Adrenal gland (tissue), 9 donors: ENCODE measurements at regions not wholly inside any gene's neighbourhood (a gene's known extent, or its start where the extent isn't known, plus 50 kb on each side); places are given as distances from the start of the nearest gene placed in this dataset.
A peak's percentile ranks its signal among the peaks of the same experiment; 100 is the strongest.

Experiments
- DNase-seq, 7 donors: peaks; one replicate each; pipeline ENCODE4 v3.0.0-alpha.2; 2019 to 2020
- H3K27ac ChIP-seq, 5 donors: fragments of 200-600 bp; sonication (generic) in 4 of 5; 1 replicate in 3 of 5; 2 replicates in 2 of 5; pipeline versions ENCODE4 v1.5.1 to v1.8.0; 2016 to 2020; ENCODE audit warnings: mild to moderate bottlenecking in 1 of 5
- H3K27me3 ChIP-seq: fragments of 200-600 bp; 2 replicates; pipeline ENCODE4 v1.8.0; 2021
- H3K36me3 ChIP-seq, 2 donors: fragments of 200-600 bp; replicated peaks in 1 of 2; 1 replicate in 1 of 2; 2 replicates in 1 of 2; pipeline versions ENCODE4 v1.5.1 to v1.8.0; 2018 to 2022
- H3K4me1 ChIP-seq, 2 donors: fragments of 200-600 bp; replicated peaks in 1 of 2; 1 replicate in 1 of 2; 2 replicates in 1 of 2; pipeline versions ENCODE4 v1.5.1 to v1.8.0; 2018 to 2021
- H3K4me3 ChIP-seq, 4 donors: fragments of 200-600 bp; sonication (generic) in 3 of 4; one replicate each; pipeline ENCODE4 v1.5.1; 2016 to 2018
- H3K9me3 ChIP-seq, 3 donors: fragments of 200-600 bp; sonication (generic) in 1 of 3; replicated peaks in 1 of 3; 1 replicate in 2 of 3; 2 replicates in 1 of 3; pipeline versions ENCODE4 v1.5.1 to v1.8.0; 2016 to 2021
- CTCF ChIP-seq, 6 experiments: fragments of 450-650 bp in 4 of 6; fragments of 200-600 bp in 2 of 6; sonication (generic) in 1 of 6; IDR thresholded peaks; 1 replicate in 5 of 6; 2 replicates in 1 of 6; pipeline versions ENCODE4 v1.5.1 to v1.8.0; 2016 to 2021; ENCODE audit warnings: antibody characterized with exemption in 6 of 6, mild to moderate bottlenecking in 2 of 6, moderate library complexity in 1 of 6
- POLR2A ChIP-seq, 2 donors: fragments of 450-650 bp; IDR thresholded peaks; one replicate each; pipeline ENCODE4 v1.6.1; 2017; ENCODE audit warnings: antibody characterized with exemption in 2 of 2, mild to moderate bottlenecking in 2 of 2, moderate library complexity in 1 of 2
- WGBS, 4 donors: extraction: QIAGEN DNeasy Blood & Tissue Kit in 2 of 4; methylation state at CpG; one replicate each; pipeline versions ENCODE4 v1.1.5 to v1.1.7; 2013 to 2017; 5-methylcytosine and 5-hydroxymethylcytosine counted together
- intact Hi-C, 2 donors: fragments of 100-400 bp; cut with DNase I; formaldehyde crosslinking; loops; one replicate each; pipeline versions ENCODE4 v1.14.1 to v1.15.0; 2022 to 2023
- donor health status: healthy with polysubstance abuse.
- donor health status: Bipolar disorder and iron deficiency.
- donor health status: DM: yes; HTN: yes; CAD: no.
- donor health status: DM: no; HTN: no; CAD: no.
- donor health status: DM: no; HTN: no; CAD: no.

DNA sequence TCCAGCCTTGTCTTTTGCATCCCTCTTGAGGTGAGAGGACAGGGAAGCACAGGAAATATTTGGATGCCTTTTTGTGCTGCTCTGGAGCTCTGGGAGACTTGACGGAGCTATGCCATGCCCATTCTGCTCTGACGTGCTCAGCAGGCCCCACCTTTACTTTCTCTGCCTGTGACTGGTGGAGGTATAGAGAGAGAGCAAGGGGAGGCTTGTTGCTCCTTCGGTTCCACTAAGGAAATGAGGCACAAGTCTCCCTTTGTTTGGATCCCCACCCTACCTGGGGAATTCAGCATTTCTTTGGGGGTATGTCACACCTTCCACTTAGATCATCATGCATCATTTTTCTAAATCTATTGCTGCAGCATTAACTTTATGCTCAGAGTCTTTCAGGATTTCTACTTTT is 121.8 kb upstream of the CNTLN start:
- DNase-seq = no peak
- intact Hi-C loops = no loop called here
- H3K4me1 ChIP-seq = no peaks in the 10 kb centered on the region
- no peak overlapping the region for H3K27ac ChIP-seq
- no peaks in the 10 kb centered on the region for H3K36me3 ChIP-seq
- TF ChIP-seq CTCF (IDR thresholded peaks at IDR 0.05) = no peak
- no peak for TF ChIP-seq POLR2A (IDR thresholded peaks at IDR 0.05)
- no peaks in the 10 kb centered on the region for H3K27me3 ChIP-seq
- H3K4me3 ChIP-seq = no peak overlapping the region
- H3K9me3 ChIP-seq = no peaks in the 10 kb centered on the region
- WGBS, 4 donors = 63 to 90% (median 68%) methylated on average over 2 to 3 of the region's 3 CpGs

DNA sequence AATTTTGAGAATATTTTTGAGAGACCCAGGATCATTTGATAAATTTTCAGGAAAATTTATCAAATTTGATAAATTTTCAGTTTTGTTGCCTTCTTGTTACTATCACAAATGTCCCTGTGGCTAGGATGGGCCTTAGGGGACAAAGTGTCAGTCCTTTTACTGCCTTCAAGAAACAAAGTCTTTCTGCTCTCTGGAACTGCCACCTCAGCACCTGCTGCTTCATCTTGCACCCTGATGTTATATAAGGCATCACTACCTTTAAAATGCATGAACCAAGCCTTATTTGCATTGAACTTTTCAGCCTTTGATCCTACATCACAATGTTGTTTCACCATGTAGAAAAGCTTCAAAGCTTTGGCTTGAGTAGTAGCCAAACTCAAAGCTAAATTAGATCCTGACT is 123.0 kb upstream of the CNTLN start:
- no peak for DNase-seq
- Histone ChIP-seq H3K27me3 (no peaks in the 10 kb centered on the region), H3K4me3 (no peak overlapping the region), H3K9me3 (no peaks in the 10 kb centered on the region), H3K4me1 (no peaks in the 10 kb centered on the region), H3K36me3 (no peaks in the 10 kb centered on the region), H3K27ac (no peak overlapping the region)
- intact Hi-C loops = no loop called here
- TF ChIP-seq POLR2A (IDR thresholded peaks at IDR 0.05) (no peak), CTCF (IDR thresholded peaks at IDR 0.05) (no peak)

GRCh38 chr9:17009071-17009470 is 125.8 kb upstream of the CNTLN start:
- Histone ChIP-seq H3K36me3 (no peaks in the 10 kb centered on the region), H3K9me3 (no peaks in the 10 kb centered on the region), H3K27me3 (no peaks in the 10 kb centered on the region), H3K4me1 (no peaks in the 10 kb centered on the region), H3K4me3 (no peak overlapping the region), H3K27ac (no peak overlapping the region)
- intact Hi-C loops = no loop called here
- 73 to 90% (median 79%) methylated on average over 2 of the region's 2 CpGs for WGBS, 4 donors
- TF ChIP-seq POLR2A (IDR thresholded peaks at IDR 0.05) (no peak), CTCF (IDR thresholded peaks at IDR 0.05) (no peak)
- DNase-seq = no peak

GRCh38 chr9:17005056-17005823 is 129.6 kb upstream of the CNTLN start:
- Histone ChIP-seq H3K27me3 (no peaks in the 10 kb centered on the region), H3K9me3 (no peaks in the 10 kb centered on the region), H3K4me3 (peak overlapping the region in 1 of 4 donors; percentile 42), H3K36me3 (no peaks in the 10 kb centered on the region), H3K27ac (no peak overlapping the region), H3K4me1 (no peaks in the 10 kb centered on the region)
- DNase-seq = peak in 3 of 7 donors; percentile 6 to 40 (median 21)
- WGBS, 4 donors = 36 to 44% (median 39%) methylated on average over 12 of the region's 12 CpGs
- intact Hi-C loops = no loop called here
- TF ChIP-seq CTCF (IDR thresholded peaks at IDR 0.05) = no peak
